K562 (cell line): ENCODE measurements at regions not wholly inside any gene's neighbourhood (a gene's known extent, or its start where the extent isn't known, plus 50 kb on each side); places are given as distances from the start of the nearest gene placed in this dataset.

Experiments used
- CCAR2 ChIP-seq: fragments of 200-400 bp; formaldehyde crosslinking; IDR thresholded peaks from 2 replicates; pipeline ENCODE4 v1.6.1; 2017; ENCODE audit warnings: mild to moderate bottlenecking, low read depth, low read length
- E2F1 ChIP-seq: sonication (generic); formaldehyde crosslinking; IDR thresholded peaks from 2 replicates; pipeline ENCODE4 v1.8.1; 2023; ENCODE audit warnings: mild to moderate bottlenecking, missing genetic modification reagents, moderate library complexity
- GABPB1 ChIP-seq: sonication (generic); formaldehyde crosslinking; IDR thresholded peaks from 2 replicates; pipeline ENCODE4 v1.8.0; 2022; ENCODE audit warnings: mild to moderate bottlenecking, missing genetic modification reagents
- KDM4B ChIP-seq, 2 experiments: fragments of 450-650 bp in 1 of 2; sonication (generic) in 1 of 2; IDR thresholded peaks; 2 replicates each; pipeline ENCODE4 v1.6.1; 2016 to 2017; ENCODE audit warnings: borderline replicate concordance in 2 of 2, antibody characterized with exemption in 1 of 2, low read depth in 1 of 2, mild to moderate bottlenecking in 1 of 2
- MAFK ChIP-seq: IDR thresholded peaks from 2 replicates; pipeline ENCODE4 v1.6.1; 2011; ENCODE audit warnings: low read length, improper control_type of control experiment
- NFIX ChIP-seq: fragments of 250-450 bp; sonication (Bioruptor Pico); IDR thresholded peaks from 2 replicates; pipeline ENCODE4 v1.4.0; 2020; ENCODE audit warnings: low read depth, mild to moderate bottlenecking, moderate library complexity
- NUFIP1 ChIP-seq: fragments of 450-650 bp; IDR thresholded peaks from 2 replicates; pipeline ENCODE4 v1.6.1; 2018; ENCODE audit not compliant: partially characterized antibody
- PHF21A ChIP-seq: fragments of 450-650 bp; IDR thresholded peaks from 2 replicates; pipeline ENCODE4 v1.6.1; 2017; ENCODE audit warnings: low read depth, borderline replicate concordance
- PML ChIP-seq: IDR thresholded peaks from 2 replicates; pipeline ENCODE4 v1.6.1; 2012; ENCODE audit warnings: low read length, inconsistent platforms
- POLR2AphosphoS5 ChIP-seq: IDR thresholded peaks from 2 replicates; pipeline ENCODE4 v1.6.1; 2011; ENCODE audit warnings: mild to moderate bottlenecking, low read depth, low read length, moderate library complexity; ENCODE audit not compliant: control insufficient read depth, insufficient read depth
- SIX5 ChIP-seq, 2 experiments: IDR thresholded peaks; 2 replicates each; pipeline ENCODE4 v1.6.1; 2011; ENCODE audit warnings: low read length in 2 of 2, borderline replicate concordance in 1 of 2, low read depth in 1 of 2, mild to moderate bottlenecking in 1 of 2, moderate library complexity in 1 of 2; ENCODE audit not compliant: insufficient read depth in 1 of 2
- SMAD1 ChIP-seq: fragments of 150-350 bp; IDR thresholded peaks from 2 replicates; pipeline ENCODE4 v1.6.1; 2014; ENCODE audit warnings: low read length, low read depth; ENCODE audit not compliant: partially characterized antibody
- SP2 ChIP-seq: IDR thresholded peaks from 2 replicates; pipeline ENCODE4 v1.6.1; 2011; ENCODE audit warnings: mild to moderate bottlenecking, low read depth, low read length, moderate library complexity; ENCODE audit not compliant: poor library complexity, severe bottlenecking; ENCODE audit errors: extremely low read depth
- STAG1 ChIP-seq: sonication (generic); formaldehyde crosslinking; IDR thresholded peaks from 2 replicates; pipeline ENCODE4 v1.5.0; 2020; ENCODE audit warnings: missing genetic modification reagents, borderline replicate concordance
- TARDBP ChIP-seq: fragments of 450-650 bp; IDR thresholded peaks from 2 replicates; pipeline ENCODE4 v1.6.1; 2016
- TBL1XR1 ChIP-seq, 2 experiments: IDR thresholded peaks; 2 replicates each; pipeline ENCODE4 v1.6.1; 2012; ENCODE audit warnings: improper control_type of control experiment in 2 of 2, low read length in 2 of 2, mild to moderate bottlenecking in 1 of 2
- TCF7L2 ChIP-seq: fragments of 150-350 bp; IDR thresholded peaks from 2 replicates; pipeline ENCODE4 v1.6.1; 2016; ENCODE audit warnings: low read depth, mild to moderate bottlenecking, low read length, moderate library complexity
- UBTF ChIP-seq, 2 experiments: IDR thresholded peaks; 2 replicates each; pipeline ENCODE4 v1.6.1; 2012; ENCODE audit warnings: improper control_type of control experiment in 2 of 2, low read depth in 2 of 2, low read length in 2 of 2, borderline replicate concordance in 1 of 2
- ZBTB26 ChIP-seq: fragments of 450-650 bp; formaldehyde crosslinking; IDR thresholded peaks from 2 replicates; pipeline ENCODE4 v1.4.0; 2022; ENCODE audit warnings: missing genetic modification characterization
- ZNF280A ChIP-seq: fragments of 450-650 bp; IDR thresholded peaks from 2 replicates; pipeline ENCODE4 v1.6.1; 2018; ENCODE audit warnings: mild to moderate bottlenecking, low read depth; ENCODE audit not compliant: partially characterized antibody
- ZNF449 ChIP-seq: fragments of 250-450 bp; sonication (Bioruptor Pico); IDR thresholded peaks from 2 replicates; pipeline ENCODE4 v1.8.0; 2022; ENCODE audit warnings: moderate library complexity, mild to moderate bottlenecking, inconsistent platforms

- TF ChIP-seq KDM4B (IDR thresholded peaks at IDR 0.05; ENCODE audit: borderline replicate concordance in 2 of 2, low read depth in 1 of 2) (0 out of 4 replicates have a peak, but pooled peaks of 1 of the 2 experiments have one; percentile 59), TARDBP (peak; percentile 66; the same call in 1 of the 2 replicates), TCF7L2 (no peak), SP2 (no peak), E2F1 (CRISPR knock-in tag) (no peak), UBTF (IDR thresholded peaks at IDR 0.05; ENCODE audit: borderline replicate concordance in 1 of 2, low read depth in 2 of 2, low read length in 2 of 2) (no peak), NFIX (CRISPR knock-in tag) (no peak), STAG1 (CRISPR knock-in tag) (0 out of 2 replicates have a peak, but pooled peaks have one; percentile 71), MAFK (no peak; the same call in 1 of the 2 replicates), ZNF280A (no peak), SMAD1 (no peak), POLR2AphosphoS5 (no peak), TBL1XR1 (IDR thresholded peaks at IDR 0.05; ENCODE audit: low read length in 2 of 2) (peak in 1 of 2 experiments; percentile 62; a peak in 1 of 4 replicates), PHF21A (no peak), PML (no peak), CCAR2 (no peak), ZNF449 (CRISPR knock-in tag) (no peak), GABPB1 (CRISPR knock-in tag) (0 out of 2 replicates have a peak, but pooled peaks have one; percentile 33), SIX5 (IDR thresholded peaks at IDR 0.05; ENCODE audit: borderline replicate concordance in 1 of 2, insufficient read depth in 1 of 2, low read depth in 1 of 2, low read length in 2 of 2) (no peak), ZBTB26 (CRISPR knock-in tag) (no peak), NUFIP1 (no peak)
These were observed 82.6 kb downstream of the LSM3 start (continued) for GRCh38 chr3:14261229-14261628.
